NCI-H2171 treated with DMSO at 0.1 percent for 48 hours (cell line): ENCODE measurements at regions not wholly inside any gene's neighbourhood (a gene's known extent, or its start where the extent isn't known, plus 50 kb on each side); places are given as distances from the start of the nearest gene placed in this dataset.

Source experiments
- DNase-seq: peaks from one replicate; lab custom pipeline; 2025; lab: John Stamatoyannopoulos, UW

DNA sequence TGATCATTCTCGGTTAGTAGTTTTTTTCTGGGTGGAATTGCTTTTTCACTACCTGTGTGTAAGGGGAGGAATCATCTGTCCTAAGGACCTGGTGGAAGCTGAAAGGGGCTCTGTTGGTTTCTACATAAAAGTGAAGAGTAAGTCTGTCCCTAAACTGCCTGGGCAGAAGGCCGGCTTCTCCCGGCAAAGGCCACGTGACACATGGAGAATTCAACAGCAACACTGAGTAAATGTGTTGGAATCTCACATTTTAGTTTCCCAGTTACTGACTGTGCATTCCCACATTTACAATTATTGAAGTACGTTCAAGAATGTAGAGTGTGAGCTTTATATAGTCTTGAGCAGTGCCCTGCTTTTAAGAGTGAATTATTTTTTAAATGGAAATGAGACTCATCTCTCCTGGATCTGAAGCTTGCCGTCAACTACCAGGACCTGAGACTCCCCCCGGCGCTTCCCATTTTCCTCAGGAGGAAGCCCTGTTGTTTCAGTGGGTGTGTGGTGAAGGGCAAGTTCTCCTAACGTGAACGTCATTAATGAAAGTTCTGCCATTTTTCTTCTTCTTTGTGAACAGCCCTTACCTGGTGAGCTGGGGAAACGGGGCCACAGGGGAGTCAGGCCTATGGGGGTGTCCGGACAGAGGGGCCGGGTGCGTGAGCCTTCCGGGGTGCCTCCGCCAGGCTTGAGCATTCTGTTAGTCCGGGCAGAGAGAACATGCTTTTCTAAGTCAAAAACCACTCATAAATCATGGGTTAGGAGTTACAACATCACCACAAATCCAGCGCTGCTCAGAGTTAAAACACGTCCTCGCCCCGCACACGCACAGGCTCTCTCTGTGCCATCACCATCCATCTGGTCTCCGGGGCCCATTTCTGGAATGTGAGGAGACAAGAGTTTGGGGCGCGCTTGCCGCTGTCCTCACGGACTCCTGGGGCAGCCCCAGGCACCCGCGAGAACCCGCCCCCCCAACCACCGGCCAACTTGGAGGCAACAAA, 56.6 kb upstream of the SMOC2 start:
- no peak for DNase-seq

DNA sequence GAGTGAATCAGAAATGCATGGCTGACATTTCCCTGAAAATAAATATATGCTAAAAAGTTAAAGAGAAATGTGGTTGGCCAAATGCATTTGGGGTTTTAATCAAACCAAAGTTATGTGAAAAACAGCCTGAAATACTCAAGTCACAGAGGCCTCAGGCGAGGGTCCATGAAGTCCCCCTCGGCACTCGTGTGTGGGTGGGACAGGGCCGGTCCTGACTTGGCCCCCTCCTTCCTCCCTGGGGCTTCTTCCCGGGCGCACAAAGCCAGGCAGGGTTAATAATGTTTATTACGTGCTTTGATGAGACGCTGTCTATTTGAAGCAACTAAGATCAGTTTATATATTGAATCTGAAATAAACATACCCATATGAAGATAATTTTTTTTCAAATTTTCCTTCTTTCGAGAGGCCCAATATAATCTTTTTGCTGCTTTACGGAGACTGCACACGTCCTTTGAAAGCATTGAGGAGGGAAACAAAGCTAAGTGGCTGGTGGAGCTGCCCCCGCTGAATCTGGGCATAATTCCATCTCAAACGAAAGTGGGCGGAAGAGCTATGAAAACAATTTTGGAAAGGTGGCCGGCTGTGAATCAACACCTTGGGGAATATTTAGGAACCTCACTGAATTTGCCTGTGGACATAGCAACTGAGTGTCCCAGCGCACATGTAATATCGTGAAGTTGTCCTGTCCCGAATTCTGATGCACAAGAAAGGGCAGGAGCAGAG, 55.8 kb upstream of the SMOC2 start:
- no peak for DNase-seq

DNA sequence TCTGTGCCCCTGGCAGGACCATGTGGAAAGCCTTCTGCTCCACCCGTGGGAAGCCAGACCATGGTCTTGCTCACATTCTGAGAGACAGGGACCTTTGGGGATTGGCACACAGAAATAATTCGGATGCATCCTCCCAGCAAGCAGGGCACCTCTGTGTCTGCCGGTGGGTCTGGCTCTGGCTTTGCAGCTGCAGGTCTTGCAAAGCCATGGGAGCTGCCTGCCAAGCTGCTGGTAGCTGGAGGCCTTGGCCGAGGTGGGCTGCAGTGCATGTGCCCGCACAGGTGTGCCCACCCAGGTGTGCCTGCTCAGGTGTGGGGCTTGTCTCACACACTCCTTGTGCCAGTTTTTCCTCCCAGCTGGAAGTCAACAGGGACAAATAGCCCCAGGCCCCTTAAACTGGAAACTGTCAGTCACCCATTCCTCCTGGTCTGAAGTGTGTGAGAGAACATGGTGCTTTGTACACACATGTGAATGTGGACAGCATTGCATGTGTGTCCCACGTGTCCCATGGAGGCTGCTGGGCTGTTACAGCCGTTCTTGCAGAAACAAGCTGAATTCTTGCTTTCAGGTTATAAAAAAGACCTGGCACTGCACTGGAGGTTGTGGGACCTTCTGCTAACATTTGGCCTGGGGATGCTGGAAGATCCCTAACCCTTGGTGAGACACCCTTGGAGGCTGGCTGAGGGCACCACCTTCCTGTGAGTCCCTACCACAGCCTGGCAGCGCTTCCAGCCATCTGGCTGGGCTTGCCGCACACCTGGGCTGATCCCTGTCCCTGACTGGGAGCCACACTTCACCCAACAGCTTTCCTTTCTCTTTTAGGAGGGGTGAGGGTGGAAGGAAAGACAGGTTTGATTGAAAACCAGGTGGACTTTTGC, 54.9 kb upstream of the SMOC2 start:
- peak; percentile 2 for DNase-seq

DNA sequence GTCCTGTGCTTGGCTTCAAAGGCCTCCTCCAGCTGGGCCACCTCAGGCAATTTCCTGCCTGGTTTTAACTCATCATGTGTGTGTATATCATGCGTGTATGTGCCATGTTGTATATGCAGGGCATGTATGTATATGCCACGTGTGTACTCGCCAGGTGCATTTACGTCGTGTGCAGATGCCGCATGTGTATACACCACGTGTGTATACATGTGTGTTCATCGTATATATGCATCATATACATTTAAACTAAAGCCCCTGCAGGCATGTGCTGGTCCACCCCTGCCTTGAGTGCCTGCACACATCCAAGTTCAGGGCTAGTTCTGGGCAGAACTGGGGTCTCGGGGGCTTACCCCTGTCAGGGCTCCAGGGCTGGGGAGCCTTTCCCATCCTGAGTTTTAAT, 54.0 kb upstream of the SMOC2 start:
- no peak for DNase-seq

DNA sequence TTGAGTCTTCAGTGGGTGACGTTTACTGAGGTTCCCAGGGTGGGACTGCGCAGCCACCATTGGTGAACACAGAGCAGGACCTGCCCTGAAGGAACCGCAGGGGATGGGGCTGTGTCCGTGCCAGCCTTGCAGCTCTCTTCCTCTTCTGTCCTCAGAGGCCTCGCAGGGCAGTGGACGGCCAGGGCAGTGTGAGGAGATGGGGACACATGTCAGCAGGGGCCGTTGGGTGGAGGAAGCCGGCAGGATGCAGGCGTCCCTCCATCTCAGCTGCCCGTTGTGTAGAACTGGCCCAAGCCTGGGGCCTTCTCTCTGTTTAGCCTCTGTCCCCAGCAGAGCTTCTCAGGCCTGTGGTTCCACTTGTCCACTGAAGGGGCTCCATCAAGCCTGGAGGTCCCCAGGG, 53.6 kb upstream of the SMOC2 start:
- no peak for DNase-seq

DNA sequence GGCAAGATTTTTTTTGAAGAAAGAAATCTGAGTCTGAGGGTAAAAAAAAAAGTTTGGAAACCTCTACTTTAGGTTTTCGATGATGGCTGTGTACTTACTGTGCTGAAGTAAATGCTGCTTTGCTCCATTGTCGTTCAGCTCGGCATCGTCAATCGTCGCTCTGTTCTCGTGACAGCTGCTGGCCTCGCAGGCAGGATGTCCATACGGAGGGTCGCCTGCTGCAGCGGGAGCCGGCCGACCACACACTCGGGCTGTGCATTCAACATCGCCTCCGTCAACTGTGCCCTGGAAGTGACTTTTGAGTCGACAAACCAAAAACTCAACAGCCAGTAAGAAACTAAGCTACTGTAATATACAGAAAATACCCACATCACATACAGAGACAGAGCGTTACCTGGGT, 53.1 kb upstream of the SMOC2 start:
- no peak for DNase-seq

DNA sequence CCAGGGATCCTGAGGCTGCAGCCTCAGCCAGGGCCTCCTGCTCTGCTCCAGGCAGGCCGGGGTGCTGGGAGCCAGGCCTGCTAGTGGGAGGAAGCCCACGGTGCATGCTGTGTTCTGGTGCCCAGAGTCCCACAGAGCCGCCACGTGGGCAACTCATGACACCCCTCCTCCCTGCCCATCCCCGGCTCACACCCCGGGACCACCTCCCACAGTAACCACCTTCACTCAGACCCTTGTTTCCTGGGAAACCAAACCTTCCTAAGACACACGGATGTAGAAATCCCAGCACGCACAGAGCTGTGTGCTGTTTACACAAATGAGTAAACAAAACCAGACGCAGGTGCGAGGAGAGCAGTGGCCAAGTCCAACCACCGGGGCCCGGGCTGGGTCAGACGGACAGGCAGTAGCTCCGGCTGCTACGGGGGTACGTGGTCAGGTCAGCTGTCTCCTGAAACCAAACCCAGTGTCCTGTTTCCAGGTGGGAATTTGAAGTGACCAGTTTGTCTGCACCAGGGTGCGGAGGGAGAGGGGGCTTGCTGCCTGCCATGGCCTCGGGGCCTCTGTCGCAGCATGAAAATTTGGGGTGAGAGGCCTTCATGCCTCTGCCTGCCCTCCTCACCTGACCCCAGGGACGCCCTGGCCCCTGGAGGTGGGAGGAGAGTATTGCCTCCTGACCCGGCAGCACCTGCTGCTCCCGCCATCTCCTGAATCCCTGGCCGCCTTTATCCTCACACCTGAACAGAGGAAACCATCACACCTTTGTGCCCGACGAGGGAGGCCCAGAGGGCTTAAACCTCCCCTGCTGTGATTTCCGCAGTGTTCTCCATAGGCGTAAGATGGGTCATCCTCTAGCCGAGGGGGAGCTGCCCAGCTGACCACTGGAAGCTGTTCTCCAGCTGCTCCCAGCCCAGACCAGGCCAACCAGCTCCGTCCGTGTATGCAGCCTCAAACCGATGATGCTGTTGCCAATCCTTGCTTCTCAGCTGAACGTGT, 52.0 kb upstream of the SMOC2 start:
- DNase-seq: no peak

DNA sequence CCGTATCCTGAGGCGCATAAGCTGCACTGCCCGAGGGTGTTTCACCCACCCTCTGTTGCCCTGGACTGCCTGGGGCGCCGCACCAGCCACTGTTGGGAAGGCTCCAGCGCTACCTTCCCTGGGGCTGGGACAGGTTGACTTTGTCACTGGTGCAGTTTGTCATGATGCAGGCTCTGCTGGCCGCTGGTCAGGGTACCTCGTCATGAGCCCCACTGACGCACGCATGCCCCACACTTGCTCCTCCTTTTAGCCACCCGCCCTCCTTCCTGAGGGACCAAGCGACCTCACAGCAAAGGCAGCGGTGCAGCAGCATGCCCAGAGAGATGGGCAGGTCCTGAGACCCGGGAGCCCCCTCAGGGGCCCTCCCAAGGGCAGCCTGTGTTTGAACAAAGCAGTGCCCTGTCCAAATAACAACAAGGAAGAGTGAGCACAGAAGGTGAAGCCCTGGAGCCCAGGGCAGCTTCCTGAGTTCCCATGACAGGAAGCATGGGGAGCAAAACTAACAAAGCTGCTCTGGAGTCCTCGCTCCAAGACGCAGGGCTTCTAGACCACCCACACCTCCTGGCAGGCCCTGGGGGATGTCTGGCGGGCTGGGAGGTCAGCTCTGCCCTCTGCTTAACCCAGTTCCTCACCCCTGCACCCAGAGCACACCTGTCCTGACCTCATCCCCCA, 50.1 kb upstream of the SMOC2 start:
- no peak for DNase-seq
